Endothelial cell (in vitro differentiated cells): ENCODE measurements at regions not wholly inside any gene's neighbourhood (a gene's known extent, or its start where the extent isn't known, plus 50 kb on each side); places are given as distances from the start of the nearest gene placed in this dataset.

Experiments
- DNase-seq: peaks from one replicate; pipeline ENCODE4 v3.0.0; 2021; ENCODE audit warnings: low spot score
- H3K27ac Mint-ChIP-seq: one replicate; pipeline ENCODE4 v1.8.0; 2021; ENCODE audit warnings: mixed read lengths, inconsistent platforms; ENCODE audit not compliant: unreplicated experiment
- H3K27me3 Mint-ChIP-seq: one replicate; pipeline ENCODE4 v1.8.0; 2021; ENCODE audit warnings: mild to moderate bottlenecking, moderate library complexity, mixed read lengths, inconsistent platforms; ENCODE audit not compliant: unreplicated experiment
- H3K36me3 Mint-ChIP-seq: one replicate; pipeline ENCODE4 v1.8.0; 2021; ENCODE audit warnings: mild to moderate bottlenecking, low read depth, mixed read lengths, inconsistent platforms; ENCODE audit not compliant: unreplicated experiment
- H3K4me1 Mint-ChIP-seq: one replicate; pipeline ENCODE4 v1.8.0; 2021; ENCODE audit warnings: mild to moderate bottlenecking, mixed read lengths, inconsistent platforms; ENCODE audit not compliant: unreplicated experiment
- H3K4me3 Mint-ChIP-seq: one replicate; pipeline ENCODE4 v1.8.0; 2021; ENCODE audit warnings: mild to moderate bottlenecking, mixed read lengths, inconsistent platforms; ENCODE audit not compliant: unreplicated experiment
- H3K9me3 Mint-ChIP-seq: one replicate; pipeline ENCODE4 v1.8.0; 2021; ENCODE audit warnings: mixed read lengths, inconsistent platforms; ENCODE audit not compliant: unreplicated experiment
- CTCF ChIP-seq: fragments of 200-600 bp; sonication (generic); IDR thresholded peaks from one replicate; pipeline ENCODE4 v1.5.0; 2021; ENCODE audit warnings: antibody characterized with exemption; ENCODE audit not compliant: unreplicated experiment

- peaks cover 3% of the 10 kb centered on the region for H3K36me3 Mint-ChIP-seq
- no peak overlapping the region for H3K4me3 Mint-ChIP-seq
- no peak for TF ChIP-seq CTCF
- peaks cover 32% of the 10 kb centered on the region for H3K4me1 Mint-ChIP-seq
- no peaks in the 10 kb centered on the region for H3K9me3 Mint-ChIP-seq
- peaks cover 3% of the 10 kb centered on the region for H3K27me3 Mint-ChIP-seq
- H3K27ac Mint-ChIP-seq, result no peak overlapping the region
- DNase-seq, result no peak
Observed at GRCh38 chr11:14582793-14583192, 60.8 kb upstream of the PDE3B start.

GRCh38 chr11:14583252-14584034 lies 60.2 kb upstream of the PDE3B start:
- DNase-seq, result no peak
- Mint-ChIP-seq H3K4me1 (peaks cover 27% of the 10 kb centered on the region), H3K9me3 (no peaks in the 10 kb centered on the region), H3K27me3 (peaks cover 3% of the 10 kb centered on the region), H3K4me3 (no peak overlapping the region), H3K27ac (no peak overlapping the region), H3K36me3 (peaks cover 3% of the 10 kb centered on the region)
- TF ChIP-seq CTCF, result no peak

DNA sequence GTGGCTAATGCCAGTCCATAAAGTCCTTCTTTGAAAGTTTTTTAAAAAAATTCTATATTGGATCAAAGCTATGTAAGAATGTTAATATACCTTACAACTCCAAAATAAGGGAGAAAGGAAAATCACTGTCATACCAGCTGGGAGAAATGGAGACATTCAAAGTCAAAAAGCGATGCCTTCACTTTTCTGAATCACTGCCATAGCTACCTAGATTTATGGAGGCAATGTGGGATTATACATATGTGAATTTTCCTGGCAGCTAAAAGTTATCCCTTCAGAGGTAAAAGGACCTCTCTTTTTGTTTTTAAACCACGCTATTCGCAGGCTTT lies 59.6 kb upstream of the PDE3B start:
- no peak for DNase-seq
- no peak for TF ChIP-seq CTCF
- Mint-ChIP-seq H3K4me1 (peaks cover 22% of the 10 kb centered on the region), H3K4me3 (no peak overlapping the region), H3K36me3 (peaks cover 3% of the 10 kb centered on the region), H3K27ac (no peak overlapping the region), H3K9me3 (no peaks in the 10 kb centered on the region), H3K27me3 (peaks cover 3% of the 10 kb centered on the region)

DNA sequence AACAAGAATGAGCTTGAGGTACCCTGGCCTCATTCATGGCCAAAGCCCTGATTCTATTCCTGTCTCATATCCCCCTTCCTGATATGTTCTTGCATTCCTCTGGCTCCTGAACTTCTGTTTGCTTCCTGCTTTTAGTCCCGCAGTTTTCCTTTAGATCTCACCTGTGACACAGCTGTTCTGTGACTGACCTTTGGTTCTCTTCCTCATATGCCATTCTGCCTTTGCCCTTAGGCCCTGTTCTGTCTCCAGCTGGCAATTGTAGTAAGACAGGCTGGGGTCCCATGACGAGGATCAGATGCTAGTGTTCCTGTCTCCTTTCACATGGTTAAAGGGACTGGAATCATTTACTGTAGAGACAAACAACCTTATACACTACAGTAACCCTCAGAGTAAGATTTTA lies 59.0 kb upstream of the PDE3B start:
- no peak overlapping the region for H3K4me3 Mint-ChIP-seq
- H3K9me3 Mint-ChIP-seq, result no peaks in the 10 kb centered on the region
- H3K27me3 Mint-ChIP-seq, result peaks cover 3% of the 10 kb centered on the region
- H3K4me1 Mint-ChIP-seq, result peaks cover 18% of the 10 kb centered on the region
- peaks cover 3% of the 10 kb centered on the region for H3K36me3 Mint-ChIP-seq
- DNase-seq, result peak; percentile 4
- TF ChIP-seq CTCF, result no peak
- no peak overlapping the region for H3K27ac Mint-ChIP-seq

DNA sequence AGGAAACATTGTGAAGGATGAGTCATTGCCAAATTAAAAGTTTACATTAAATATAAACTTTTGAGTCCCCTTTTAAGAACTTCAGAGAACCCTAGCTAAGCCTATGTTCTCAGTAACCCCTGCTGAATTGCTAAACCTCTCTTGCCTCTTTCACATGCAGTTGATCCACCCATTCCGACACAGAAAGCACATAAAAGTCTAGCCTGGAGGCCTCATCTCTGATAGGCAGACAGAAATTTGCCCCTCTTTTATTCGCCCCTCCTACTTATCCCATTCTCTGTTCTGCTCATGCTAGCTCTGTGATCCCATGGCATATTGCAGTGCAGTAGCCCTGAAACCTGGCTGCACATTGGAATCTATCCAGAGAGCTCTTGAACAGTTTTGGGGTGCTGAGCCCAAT lies 58.2 kb upstream of the PDE3B start:
- Mint-ChIP-seq H3K4me3 (no peak overlapping the region), H3K36me3 (peaks cover 7% of the 10 kb centered on the region), H3K27ac (no peak overlapping the region), H3K27me3 (peaks cover 1% of the 10 kb centered on the region), H3K4me1 (peaks cover 9% of the 10 kb centered on the region), H3K9me3 (no peaks in the 10 kb centered on the region)
- DNase-seq, result no peak
- no peak for TF ChIP-seq CTCF
